Right ventricle myocardium superior (tissue), 1 donor: ENCODE measurements at regions not wholly inside any gene's neighbourhood (a gene's known extent, or its start where the extent isn't known, plus 50 kb on each side); places are given as distances from the start of the nearest gene placed in this dataset.

Experiments used
- ATAC-seq: fragments of 200-7000 bp; cut with Tn5 transposase; one replicate; pipeline ENCODE4 v1.9.1; 2020; ENCODE audit warnings: mild to moderate bottlenecking; ENCODE audit not compliant: poor library complexity
- DNase-seq: peaks from one replicate; pipeline ENCODE4 v3.0.0-alpha.2; 2020
- intact Hi-C: fragments of 100-400 bp; cut with DNase I; formaldehyde crosslinking; loops from one replicate; pipeline ENCODE4 v1.11.2; 2022
- donor health status: DM: no; HTN: yes; CAD: no; lungs with severe emphysema.

GRCh38 chr1:30478283-30478682, 245.1 kb downstream of the MATN1 start:
- DNase-seq (no peak), ATAC-seq (no peak)
- intact Hi-C loops: no loop called here

DNA sequence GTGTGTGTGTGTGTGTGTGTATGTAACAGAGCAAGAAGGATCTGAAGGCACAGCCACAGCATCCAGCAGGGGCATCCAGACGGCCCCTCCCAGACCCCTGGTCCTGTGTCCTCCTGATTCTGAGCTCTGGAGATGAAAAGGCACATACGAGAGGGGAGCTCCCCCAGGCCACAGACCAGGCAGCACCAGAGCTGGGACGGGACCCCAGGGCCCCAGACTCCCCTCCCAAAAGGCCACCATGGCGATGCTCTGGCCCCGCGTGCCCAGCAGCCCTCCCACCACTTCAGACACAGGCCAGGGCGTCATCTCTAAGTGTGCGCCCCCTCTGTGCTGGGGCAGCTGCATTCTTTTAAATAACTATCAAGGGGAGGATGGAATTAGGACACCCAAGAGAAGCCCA, 245.8 kb downstream of the MATN1 start:
- ATAC-seq (no peak), DNase-seq (no peak)
- intact Hi-C loops: no loop called here

DNA sequence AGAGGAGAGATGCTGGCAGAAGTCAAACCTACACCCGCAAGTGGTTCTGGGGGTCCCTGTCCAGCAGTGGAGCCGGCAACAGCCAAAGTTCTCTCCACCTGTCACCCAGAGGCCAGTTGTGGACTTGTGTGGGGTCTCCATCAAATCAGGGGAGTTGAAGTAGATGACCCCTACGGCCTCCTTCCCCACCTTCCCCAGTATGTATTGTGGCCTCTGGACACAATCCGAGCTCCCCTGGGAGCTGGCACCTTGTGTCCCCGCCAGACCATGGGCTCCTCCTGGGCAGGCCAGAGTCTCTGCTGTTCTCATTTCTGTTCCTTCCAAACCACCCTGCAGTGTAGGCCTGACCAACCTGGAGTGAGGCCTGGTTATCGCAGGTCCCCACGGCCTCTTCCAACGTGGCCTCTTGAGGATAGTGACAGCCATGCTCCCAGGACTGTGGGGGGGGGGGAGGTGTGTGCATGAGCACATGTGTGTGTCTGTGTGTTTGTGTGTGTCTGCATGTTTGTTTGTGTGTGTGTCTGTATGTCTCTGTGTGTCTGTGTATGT, 246.4 kb downstream of the MATN1 start:
- DNase-seq (no peak), ATAC-seq (no peak)
- intact Hi-C loops: no loop called here

GRCh38 chr1:30476476-30476875, 246.9 kb downstream of the MATN1 start:
- ATAC-seq (no peak), DNase-seq (no peak)
- intact Hi-C loops: no loop called here

DNA sequence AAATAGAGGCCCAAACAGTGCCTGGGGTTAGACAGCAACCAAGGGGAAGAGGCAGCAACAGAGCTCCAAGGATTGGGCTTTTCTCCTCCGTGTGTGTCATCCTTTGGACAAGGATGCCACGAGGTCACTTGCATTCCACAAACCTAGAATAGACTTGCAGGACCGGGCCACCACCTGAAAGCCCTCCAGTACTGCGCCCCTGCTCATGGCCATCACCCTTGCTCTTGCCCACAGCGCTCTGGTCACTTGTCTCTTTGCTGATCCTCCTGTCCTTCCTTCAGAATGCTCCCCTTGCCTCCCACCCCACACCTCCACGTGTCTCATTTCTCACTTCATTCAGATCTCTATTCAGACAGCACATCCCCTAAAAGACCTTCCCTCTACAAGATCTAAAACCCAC, 247.4 kb downstream of the MATN1 start:
- no peak for DNase-seq
- intact Hi-C loops: no loop called here
- ATAC-seq: no peak

DNA sequence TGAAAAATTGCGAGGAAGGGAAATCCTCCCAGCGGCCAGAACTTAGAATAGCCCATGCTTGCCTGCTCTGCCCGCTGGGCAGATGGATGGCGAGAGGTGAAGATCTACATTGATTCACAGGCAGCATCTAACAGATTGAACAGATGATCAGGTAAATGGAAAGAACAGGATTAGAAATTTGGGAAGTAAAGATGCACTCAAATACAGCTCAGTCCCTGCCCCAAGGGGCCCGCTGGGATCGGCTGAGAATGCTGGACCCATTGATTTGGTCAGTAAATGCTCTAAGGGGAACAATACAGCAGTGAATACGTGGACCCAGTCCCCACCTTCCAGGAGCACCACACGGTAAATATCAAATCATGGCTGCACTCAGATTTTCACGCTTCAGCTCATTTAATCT, 248.2 kb downstream of the MATN1 start:
- DNase-seq (no peak), ATAC-seq (no peak)
- intact Hi-C loops: no loop called here

DNA sequence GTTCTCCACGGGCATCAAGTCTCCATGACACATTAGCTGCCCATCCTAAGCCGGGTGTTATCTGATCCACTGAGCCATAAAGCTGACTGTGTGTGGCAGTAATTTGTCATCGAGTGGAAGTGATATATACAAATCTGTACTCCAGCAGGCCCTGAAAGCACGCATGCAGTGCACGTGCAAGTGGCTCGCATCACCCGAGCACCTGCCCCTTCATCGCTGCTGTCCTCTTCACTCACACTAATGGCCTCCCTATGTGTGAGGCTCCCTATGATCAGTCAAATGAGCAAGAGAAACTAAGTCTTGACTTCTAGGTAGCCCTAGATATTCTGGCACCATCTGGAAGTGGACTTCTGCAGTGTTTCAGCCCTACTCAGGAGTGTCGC, 248.6 kb downstream of the MATN1 start:
- DNase-seq (no peak), ATAC-seq (no peak)
- intact Hi-C loops: no loop called here

- no peak for ATAC-seq
- intact Hi-C loops: no loop called here
- DNase-seq: no peak
Measured at GRCh38 chr1:30473922-30474817, 249.2 kb downstream of the MATN1 start.

- no peak for ATAC-seq
- DNase-seq: no peak
- intact Hi-C loops: no loop called here
Measured at GRCh38 chr1:30472526-30472925, 250.9 kb downstream of the MATN1 start.

DNA sequence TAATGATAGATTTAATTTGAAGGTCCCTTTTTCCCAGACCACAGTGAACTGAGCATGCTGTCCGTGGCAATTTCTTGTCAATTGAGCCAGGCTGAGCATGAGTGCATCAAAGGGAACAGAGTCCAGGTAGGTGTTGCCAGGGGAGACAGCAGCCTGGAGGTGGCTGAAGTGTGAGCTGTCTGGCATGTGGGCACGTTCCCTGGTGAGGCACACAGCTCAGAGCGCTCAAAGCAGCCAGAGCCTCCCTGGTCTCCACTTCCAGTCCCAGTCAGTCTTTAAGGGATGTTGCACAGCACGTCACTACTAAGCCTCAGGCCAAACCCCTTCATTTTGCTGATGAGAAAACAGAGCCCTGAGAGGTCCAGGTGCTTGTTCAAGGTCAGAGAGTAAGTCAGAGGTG, 251.4 kb downstream of the MATN1 start:
- intact Hi-C loops: no loop called here
- ATAC-seq: no peak
- DNase-seq: no peak

- intact Hi-C loops: no loop called here
- no peak for ATAC-seq
- no peak for DNase-seq
Measured at GRCh38 chr1:30471307-30471706, 252.1 kb downstream of the MATN1 start.

DNA sequence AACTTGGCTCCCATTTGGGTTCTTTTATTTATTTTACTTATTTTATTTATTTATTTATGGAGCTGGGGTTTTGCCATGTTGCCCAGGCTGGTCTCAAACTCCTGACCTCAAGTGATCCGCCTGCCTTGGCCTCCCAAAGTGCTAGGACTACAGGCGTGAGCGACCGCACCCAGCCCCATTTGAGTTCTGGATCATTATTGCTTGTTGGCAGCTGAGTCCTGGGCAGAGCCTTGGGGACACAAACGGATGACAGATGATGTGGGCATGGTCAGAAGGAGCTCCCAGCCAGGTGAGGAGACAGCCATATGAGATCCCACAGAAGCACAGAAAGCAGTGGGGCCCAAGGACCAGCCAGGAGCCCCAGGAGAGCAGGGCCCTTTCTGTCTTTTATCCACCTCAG, 254.0 kb downstream of the MATN1 start:
- intact Hi-C loops: no loop called here
- no peak for ATAC-seq
- no peak for DNase-seq

DNA sequence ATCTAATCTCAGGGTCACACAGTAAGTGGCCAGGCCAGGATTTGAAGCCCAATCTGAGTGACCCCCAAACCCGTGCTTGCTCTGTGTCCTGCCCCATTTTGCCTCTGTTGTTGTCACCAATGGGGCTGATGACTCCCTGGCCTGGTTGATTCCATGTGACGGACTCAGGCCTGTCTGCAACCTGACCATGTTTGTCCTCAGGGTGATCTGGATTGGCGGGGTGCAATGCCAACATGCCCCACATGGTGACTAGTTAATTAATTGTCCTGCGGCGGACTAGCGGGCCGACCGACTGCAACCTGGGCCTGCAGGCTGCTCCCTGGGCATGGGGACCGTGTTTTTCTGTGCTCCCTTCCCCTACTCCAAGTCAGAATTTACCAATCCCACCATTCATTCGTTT, 256.3 kb downstream of the MATN1 start:
- DNase-seq (no peak), ATAC-seq (no peak)
- intact Hi-C loops: no loop called here

DNA sequence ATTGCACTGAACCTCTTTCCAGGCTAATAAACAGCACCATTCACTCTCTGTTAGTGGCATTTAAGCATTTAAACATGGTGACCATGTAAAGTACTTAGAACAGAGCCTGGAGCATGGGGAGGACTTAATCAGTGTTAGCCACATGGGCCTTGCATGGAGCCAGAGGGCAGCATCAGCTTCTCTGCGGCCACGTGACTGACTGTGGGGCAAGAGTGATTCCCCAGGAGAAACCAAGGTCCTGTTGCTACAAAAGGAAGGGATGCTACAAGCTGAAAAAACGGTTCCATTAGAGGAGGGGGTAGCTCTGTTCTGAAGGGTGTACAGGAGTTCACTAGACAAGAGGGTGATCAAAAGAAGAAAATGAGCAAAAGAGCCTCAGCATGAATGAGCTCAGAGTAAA, 256.8 kb downstream of the MATN1 start:
- DNase-seq (no peak), ATAC-seq (no peak)
- intact Hi-C loops: no loop called here

DNA sequence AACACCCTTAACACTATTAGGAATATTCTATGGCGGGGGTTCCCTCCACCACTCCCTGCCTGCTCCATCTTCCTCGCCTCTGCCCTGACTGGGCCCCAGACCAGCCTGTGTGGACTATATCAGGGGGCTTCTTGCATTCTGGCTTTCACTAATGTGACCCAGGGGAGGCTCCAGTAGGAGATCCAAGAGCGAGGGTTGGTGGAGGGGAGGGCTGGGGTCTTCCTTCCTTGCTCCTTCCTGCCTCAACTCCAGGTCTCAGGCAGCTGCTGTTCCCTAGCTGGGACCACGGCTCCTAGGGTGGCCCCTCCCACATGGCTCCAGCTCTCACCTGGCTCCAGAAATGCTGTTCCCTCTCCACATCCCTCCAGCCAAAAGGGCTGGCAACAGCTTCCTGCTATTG, 257.4 kb downstream of the MATN1 start:
- no peak for ATAC-seq
- intact Hi-C loops: no loop called here

DNA sequence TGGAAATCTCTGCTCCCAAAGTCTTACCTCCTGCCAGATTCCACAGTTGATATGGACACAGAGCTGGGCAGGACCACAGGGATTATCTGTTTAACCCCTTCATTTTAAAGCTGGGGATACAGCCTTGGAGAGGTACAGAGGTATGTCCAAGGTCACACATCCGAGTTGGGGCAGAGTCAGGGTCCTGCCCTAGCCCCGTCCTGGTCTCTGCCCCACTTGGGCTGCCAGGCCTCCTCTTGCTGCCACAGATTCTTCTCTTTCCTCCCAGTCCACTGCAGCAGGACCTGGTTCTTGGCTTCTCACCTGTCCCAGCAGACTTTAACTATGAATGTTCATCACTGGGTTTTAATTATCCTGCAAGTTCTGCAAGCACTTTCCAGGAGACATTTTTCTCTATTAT, 258.3 kb downstream of the MATN1 start:
- intact Hi-C loops: no loop called here
- ATAC-seq: no peak
- DNase-seq: no peak

More for the DNA sequence above, 257.4 kb downstream of the MATN1 start:
- DNase-seq: no peak

GRCh38 chr1:30464187-30464617, 259.2 kb downstream of the MATN1 start:
- ATAC-seq: no peak
- no peak for DNase-seq
- intact Hi-C loops: no loop called here

DNA sequence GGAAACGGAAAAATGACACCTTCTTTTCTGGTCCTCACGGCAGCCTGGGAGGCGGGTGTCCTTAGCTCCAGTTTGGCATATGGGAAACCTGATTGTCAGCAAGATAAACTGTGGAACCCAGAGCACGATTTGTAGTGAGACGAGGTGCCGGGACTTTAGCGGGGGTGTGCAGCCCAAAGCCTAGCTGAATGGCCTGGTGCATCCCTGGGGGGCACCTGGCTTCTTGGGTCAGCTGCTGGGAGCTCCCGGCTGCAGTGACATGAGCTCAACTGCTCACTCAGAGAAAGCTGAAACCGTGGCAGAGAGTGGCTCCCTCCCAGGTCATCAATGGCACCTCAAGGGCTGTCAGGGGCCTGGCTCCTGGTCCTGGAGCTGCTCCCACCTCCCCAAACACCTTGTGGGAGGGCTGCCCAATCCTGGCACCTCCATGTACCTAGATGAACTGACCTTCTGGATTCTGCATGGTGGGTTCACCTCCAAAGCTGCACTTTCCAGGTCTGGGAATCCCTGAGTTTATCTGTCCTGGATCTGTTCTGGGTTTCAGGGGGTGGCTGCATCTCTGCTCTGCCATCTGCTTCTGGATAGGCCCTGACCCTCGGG, 260.5 kb downstream of the MATN1 start:
- intact Hi-C loops: no loop called here
- DNase-seq (no peak), ATAC-seq (no peak)

DNA sequence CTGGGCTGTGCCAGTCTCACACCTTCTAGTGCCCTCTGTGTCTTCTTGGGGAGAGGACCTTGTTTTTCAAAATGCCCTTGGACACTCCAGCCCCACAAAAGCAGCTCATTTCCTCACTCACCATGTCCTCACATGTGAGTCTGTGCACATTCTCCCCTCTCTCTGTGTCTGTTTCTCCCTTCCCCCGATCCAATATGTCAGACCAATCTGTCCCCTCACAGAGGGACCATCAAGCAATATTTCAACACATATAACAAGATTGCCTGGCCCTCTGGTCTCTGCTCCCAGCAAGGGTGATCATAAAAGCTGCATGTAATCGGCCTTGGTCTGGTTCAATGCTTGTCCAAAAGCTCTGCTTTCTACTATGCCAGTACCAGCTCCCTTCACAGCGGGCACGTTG, 261.2 kb downstream of the MATN1 start:
- ATAC-seq: no peak
- intact Hi-C loops: no loop called here
- no peak for DNase-seq

DNA sequence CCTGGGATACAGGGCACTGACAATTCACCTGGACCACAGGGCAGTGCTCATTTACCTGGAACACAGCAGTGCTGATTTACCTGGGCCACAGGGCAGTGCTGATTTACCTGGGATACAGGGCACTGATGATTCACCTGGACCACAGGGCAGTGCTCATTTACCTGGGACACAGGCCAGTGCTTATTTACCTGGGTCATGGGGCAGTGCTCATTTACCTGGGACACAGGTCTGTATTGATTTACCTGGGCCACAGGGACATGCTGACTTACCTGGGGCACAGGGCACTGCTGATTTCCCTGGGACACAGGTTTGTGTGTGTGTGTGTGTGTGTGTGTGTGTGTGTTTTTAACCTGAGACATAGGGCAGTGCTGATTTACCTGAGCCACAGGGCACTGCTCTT, 261.7 kb downstream of the MATN1 start:
- ATAC-seq (no peak), DNase-seq (no peak)
- intact Hi-C loops: no loop called here
